ENCODE measurements at regions not wholly inside any gene's neighbourhood (a gene's known extent, or its start where the extent isn't known, plus 50 kb on each side); places are given as distances from the start of the nearest gene placed in this dataset.

- Histone ChIP-seq H2AK5ac (ENCODE audit: low read length) (no peak overlapping the region), H4K12ac (ENCODE audit: low read depth, low read length) (no peak overlapping the region), H3K4me3 (ENCODE audit: low read depth, low read length) (no peak overlapping the region), H3K9me3 (ENCODE audit: insufficient read depth, low read depth, low read length) (no peaks in the 10 kb centered on the region), H3K79me2 (ENCODE audit: control insufficient read depth, insufficient read depth, low read length, poor library complexity) (peaks cover 8% of the 10 kb centered on the region), H2BK12ac (ENCODE audit: low read length) (no peak overlapping the region), H3K4me1 (ENCODE audit: control insufficient read depth in 1 of 2, insufficient read depth in 2 of 2, low read length in 2 of 2) (peaks cover 22 to 30% of the 10 kb centered on the region in 2 experiments), H3K9ac (ENCODE audit: low read length) (no peak overlapping the region), H3K23ac (ENCODE audit: low read length) (no peak overlapping the region), H3K14ac (ENCODE audit: low read length) (no peak overlapping the region), H3K27me3 (ENCODE audit: insufficient read depth, low read length) (no peaks in the 10 kb centered on the region), H2BK120ac (ENCODE audit: insufficient read depth, low read length, poor library complexity) (no peak overlapping the region), H3K27ac (ENCODE audit: low read depth, low read length) (no peak overlapping the region), H3K18ac (ENCODE audit: low read length) (no peak overlapping the region), H3K4ac (ENCODE audit: low read depth, low read length) (no peak overlapping the region), H3K36me3 (ENCODE audit: control insufficient read depth in 1 of 2, insufficient read depth in 2 of 2, low read length in 2 of 2) (peaks cover 3 to 23% of the 10 kb centered on the region in 2 experiments), H4K91ac (ENCODE audit: low read depth, low read length) (no peak overlapping the region), H3K79me1 (ENCODE audit: low read length) (peaks cover 15% of the 10 kb centered on the region), H3K4me2 (ENCODE audit: low read length) (no peak overlapping the region), H2BK5ac (ENCODE audit: low read depth, low read length, poor library complexity) (no peak overlapping the region), H4K8ac (ENCODE audit: low read depth, low read length) (no peak overlapping the region), H2AFZ (ENCODE audit: insufficient read depth, low read length, poor library complexity) (no peak overlapping the region)
- no peak for DNase-seq
- no CpG with 5 or more reads among the region's 3 CpGs for WGBS (ENCODE audit: extremely low coverage, insufficient coverage, insufficient read length)
These were observed 64.9 kb upstream of the WIPF1 start for GRCh38 chr2:174662459-174662858.

- peak; percentile 66 to 70 for DNase-seq
- Histone ChIP-seq H3K4ac (ENCODE audit: low read depth, low read length) (no peak overlapping the region), H3K4me1 (ENCODE audit: control insufficient read depth in 1 of 2, insufficient read depth in 2 of 2, low read length in 2 of 2) (peaks cover 9 to 18% of the 10 kb centered on the region in 2 experiments), H2AK5ac (ENCODE audit: low read length) (no peak overlapping the region), H3K14ac (ENCODE audit: low read length) (no peak overlapping the region), H3K18ac (ENCODE audit: low read length) (no peak overlapping the region), H3K23ac (ENCODE audit: low read length) (no peak overlapping the region), H2AFZ (ENCODE audit: insufficient read depth, low read length, poor library complexity) (no peak overlapping the region), H3K9me3 (ENCODE audit: insufficient read depth, low read depth, low read length) (no peaks in the 10 kb centered on the region), H3K4me3 (ENCODE audit: low read depth, low read length) (no peak overlapping the region), H2BK5ac (ENCODE audit: low read depth, low read length, poor library complexity) (no peak overlapping the region), H3K79me2 (ENCODE audit: control insufficient read depth, insufficient read depth, low read length, poor library complexity) (peaks cover 8% of the 10 kb centered on the region), H3K79me1 (ENCODE audit: low read length) (peaks cover 7% of the 10 kb centered on the region), H2BK120ac (ENCODE audit: insufficient read depth, low read length, poor library complexity) (no peak overlapping the region), H2BK12ac (ENCODE audit: low read length) (no peak overlapping the region), H3K27ac (ENCODE audit: low read depth, low read length) (no peak overlapping the region), H3K9ac (ENCODE audit: low read length) (no peak overlapping the region), H4K8ac (ENCODE audit: low read depth, low read length) (no peak overlapping the region), H3K27me3 (ENCODE audit: insufficient read depth, low read length) (no peaks in the 10 kb centered on the region), H4K12ac (ENCODE audit: low read depth, low read length) (no peak overlapping the region), H3K36me3 (ENCODE audit: control insufficient read depth in 1 of 2, insufficient read depth in 2 of 2, low read length in 2 of 2) (peaks cover 4 to 23% of the 10 kb centered on the region in 2 experiments), H3K4me2 (ENCODE audit: low read length) (no peak overlapping the region), H4K91ac (ENCODE audit: low read depth, low read length) (no peak overlapping the region)
- WGBS (ENCODE audit: extremely low coverage, insufficient coverage, insufficient read length), result no CpG with 5 or more reads among the region's 9 CpGs
These were observed 63.5 kb upstream of the WIPF1 start for GRCh38 chr2:174660984-174661675.

DNA sequence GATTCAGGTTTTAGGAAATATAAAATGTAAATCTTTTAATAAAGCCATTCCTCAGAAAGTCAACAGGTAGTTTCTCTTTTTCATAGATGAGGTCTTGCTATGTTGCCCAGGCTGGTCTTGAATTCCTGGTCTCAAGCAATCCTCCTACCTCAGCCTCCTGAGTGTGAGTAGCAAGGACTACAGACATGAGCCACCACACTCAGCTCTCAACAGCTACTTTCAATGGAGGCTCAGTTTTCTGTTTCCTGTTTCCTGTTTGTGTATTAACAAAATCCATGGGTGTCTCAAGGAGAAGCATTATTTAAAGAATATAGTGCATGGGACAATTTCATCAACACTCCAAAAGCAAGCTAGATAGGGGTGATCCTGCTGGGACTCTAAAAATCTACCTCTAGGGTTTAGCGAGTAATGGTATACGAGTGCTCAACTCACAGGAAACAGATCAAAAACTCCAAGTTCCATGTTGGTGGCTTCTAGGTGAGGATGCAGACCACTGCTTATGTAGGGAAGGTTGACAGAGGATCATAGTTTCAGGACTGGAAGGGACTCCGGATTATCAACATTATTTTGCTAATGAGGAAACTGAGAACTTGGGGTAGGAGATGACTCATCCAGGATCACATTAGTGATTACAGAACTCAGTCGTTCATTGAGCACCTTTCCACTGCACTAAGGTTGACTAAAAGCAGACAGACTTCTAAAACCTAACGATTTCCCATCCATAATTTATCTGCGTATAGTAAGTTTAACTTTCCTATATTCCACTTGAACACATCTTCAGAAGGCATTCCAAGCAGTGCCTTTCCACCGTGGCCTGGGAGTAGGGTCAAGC, 61.7 kb upstream of the WIPF1 start:
- Histone ChIP-seq H2BK5ac (ENCODE audit: low read depth, low read length, poor library complexity) (no peak overlapping the region), H2BK12ac (ENCODE audit: low read length) (no peak overlapping the region), H4K12ac (ENCODE audit: low read depth, low read length) (no peak overlapping the region), H4K91ac (ENCODE audit: low read depth, low read length) (no peak overlapping the region), H3K4me3 (ENCODE audit: low read depth, low read length) (no peak overlapping the region), H3K9me3 (ENCODE audit: insufficient read depth, low read depth, low read length) (no peaks in the 10 kb centered on the region), H3K79me2 (ENCODE audit: control insufficient read depth, insufficient read depth, low read length, poor library complexity) (peaks cover 7% of the 10 kb centered on the region), H3K27ac (ENCODE audit: low read depth, low read length) (no peak overlapping the region), H3K9ac (ENCODE audit: low read length) (no peak overlapping the region), H3K4me1 (ENCODE audit: control insufficient read depth in 1 of 2, insufficient read depth in 2 of 2, low read length in 2 of 2) (peaks cover 8 to 15% of the 10 kb centered on the region in 2 experiments), H3K36me3 (ENCODE audit: control insufficient read depth in 1 of 2, insufficient read depth in 2 of 2, low read length in 2 of 2) (peaks cover 10 to 30% of the 10 kb centered on the region in 2 experiments), H2BK120ac (ENCODE audit: insufficient read depth, low read length, poor library complexity) (no peak overlapping the region), H4K8ac (ENCODE audit: low read depth, low read length) (no peak overlapping the region), H3K4ac (ENCODE audit: low read depth, low read length) (no peak overlapping the region), H3K79me1 (ENCODE audit: low read length) (peaks cover 7% of the 10 kb centered on the region), H3K23ac (ENCODE audit: low read length) (no peak overlapping the region), H2AFZ (ENCODE audit: insufficient read depth, low read length, poor library complexity) (no peak overlapping the region), H3K27me3 (ENCODE audit: insufficient read depth, low read length) (no peaks in the 10 kb centered on the region), H3K4me2 (ENCODE audit: low read length) (no peak overlapping the region), H2AK5ac (ENCODE audit: low read length) (no peak overlapping the region), H3K18ac (ENCODE audit: low read length) (no peak overlapping the region), H3K14ac (ENCODE audit: low read length) (no peak overlapping the region)
- no peak for DNase-seq
- WGBS (ENCODE audit: extremely low coverage, insufficient coverage, insufficient read length), result no CpG with 5 or more reads among the region's 7 CpGs

DNA sequence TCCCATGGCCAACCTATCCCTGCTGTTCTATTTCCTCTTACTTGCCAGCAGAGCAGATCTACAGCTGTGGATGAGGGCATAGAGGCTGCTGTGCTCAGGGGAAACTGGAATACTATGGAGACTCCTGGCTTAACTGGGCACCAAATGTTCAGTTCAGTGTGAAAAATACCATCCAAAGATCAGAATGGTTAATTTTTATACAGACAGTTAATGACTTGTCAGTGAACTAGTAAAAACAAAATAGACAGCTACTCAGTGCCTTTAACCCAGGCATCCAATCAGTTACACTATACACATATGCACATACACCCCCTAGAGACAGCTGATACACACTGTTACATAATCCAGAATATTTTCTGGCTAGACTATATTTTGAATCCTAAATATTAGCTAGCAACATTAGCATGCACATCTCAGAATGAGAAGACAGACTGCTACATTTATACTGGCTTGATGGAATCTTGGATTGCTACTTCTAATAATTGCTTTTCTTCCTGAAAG, 59.1 kb upstream of the WIPF1 start:
- Histone ChIP-seq H2BK12ac (ENCODE audit: low read length) (no peak overlapping the region), H4K12ac (ENCODE audit: low read depth, low read length) (no peak overlapping the region), H3K79me1 (ENCODE audit: low read length) (peaks cover 3% of the 10 kb centered on the region), H3K14ac (ENCODE audit: low read length) (no peak overlapping the region), H3K4me3 (ENCODE audit: low read depth, low read length) (no peak overlapping the region), H3K23ac (ENCODE audit: low read length) (no peak overlapping the region), H3K18ac (ENCODE audit: low read length) (no peak overlapping the region), H3K79me2 (ENCODE audit: control insufficient read depth, insufficient read depth, low read length, poor library complexity) (peaks cover 3% of the 10 kb centered on the region), H3K4me1 (ENCODE audit: control insufficient read depth in 1 of 2, insufficient read depth in 2 of 2, low read length in 2 of 2) (peaks cover 4 to 6% of the 10 kb centered on the region in 2 experiments), H3K9ac (ENCODE audit: low read length) (no peak overlapping the region), H2AFZ (ENCODE audit: insufficient read depth, low read length, poor library complexity) (no peak overlapping the region), H3K4ac (ENCODE audit: low read depth, low read length) (no peak overlapping the region), H3K36me3 (ENCODE audit: control insufficient read depth in 1 of 2, insufficient read depth in 2 of 2, low read length in 2 of 2) (peaks cover 12 to 32% of the 10 kb centered on the region in 2 experiments), H3K4me2 (ENCODE audit: low read length) (no peak overlapping the region), H2BK120ac (ENCODE audit: insufficient read depth, low read length, poor library complexity) (no peak overlapping the region), H3K27ac (ENCODE audit: low read depth, low read length) (no peak overlapping the region), H2AK5ac (ENCODE audit: low read length) (no peak overlapping the region), H4K91ac (ENCODE audit: low read depth, low read length) (no peak overlapping the region), H4K8ac (ENCODE audit: low read depth, low read length) (no peak overlapping the region), H2BK5ac (ENCODE audit: low read depth, low read length, poor library complexity) (no peak overlapping the region), H3K9me3 (ENCODE audit: insufficient read depth, low read depth, low read length) (no peaks in the 10 kb centered on the region), H3K27me3 (ENCODE audit: insufficient read depth, low read length) (no peaks in the 10 kb centered on the region)
- DNase-seq, result no peak

Data from trophoblast cell (in vitro differentiated cells and primary cell).